Stimulated activated CD8-positive, alpha-beta memory T cell treated with anti-CD3 and anti-CD28 coated beads, Interleukin-7, amount 100 ng/mL, for 24 hours (primary cell): ENCODE measurements at regions not wholly inside any gene's neighbourhood (a gene's known extent, or its start where the extent isn't known, plus 50 kb on each side); places are given as distances from the start of the nearest gene placed in this dataset.

Experiments
- DNase-seq: peaks from one replicate; pipeline ENCODE4 v3.0.0-alpha.2; 2020; ENCODE audit warnings: low read depth

DNA sequence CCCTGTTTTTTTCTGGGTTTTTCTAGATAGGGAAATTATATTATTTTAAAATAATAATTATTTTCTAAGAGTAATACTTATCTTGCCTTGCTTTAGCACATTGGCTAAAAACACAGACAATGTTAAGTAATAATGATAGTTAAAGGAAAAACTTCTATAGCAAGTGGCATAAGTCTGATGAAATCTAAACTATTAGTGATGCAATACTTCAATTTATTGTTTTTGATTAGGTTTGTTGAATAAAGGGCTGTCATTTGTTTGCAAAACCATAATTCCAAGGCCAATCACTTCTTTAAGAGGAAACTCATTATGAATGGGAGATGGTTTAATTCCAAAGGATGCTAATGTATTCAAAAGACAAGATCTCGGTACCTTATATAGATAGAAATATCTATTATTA, 293.8 kb upstream of the FBXL7 start:
- no peak for DNase-seq

GRCh38 chr5:15203376-15203775, 296.6 kb upstream of the FBXL7 start:
- no peak for DNase-seq

DNA sequence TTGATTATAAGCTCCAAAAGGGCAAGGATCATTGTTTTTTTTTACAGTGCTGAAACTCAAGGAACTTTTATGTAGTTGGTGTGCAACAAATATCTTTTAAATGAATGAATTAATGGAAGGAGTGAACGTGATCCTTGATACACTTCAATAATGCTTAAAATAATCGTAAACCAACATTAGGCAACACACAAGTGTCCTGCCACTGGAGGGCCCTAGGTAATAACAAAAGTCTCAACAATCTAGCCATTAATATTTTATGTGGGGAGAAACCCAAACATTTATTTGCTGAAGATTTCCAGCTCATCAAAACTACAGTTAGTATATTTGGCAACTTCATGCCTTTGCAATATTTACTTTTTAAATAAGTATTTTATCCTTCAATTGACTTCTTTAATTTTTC, 309.0 kb upstream of the FBXL7 start:
- DNase-seq, result no peak

DNA sequence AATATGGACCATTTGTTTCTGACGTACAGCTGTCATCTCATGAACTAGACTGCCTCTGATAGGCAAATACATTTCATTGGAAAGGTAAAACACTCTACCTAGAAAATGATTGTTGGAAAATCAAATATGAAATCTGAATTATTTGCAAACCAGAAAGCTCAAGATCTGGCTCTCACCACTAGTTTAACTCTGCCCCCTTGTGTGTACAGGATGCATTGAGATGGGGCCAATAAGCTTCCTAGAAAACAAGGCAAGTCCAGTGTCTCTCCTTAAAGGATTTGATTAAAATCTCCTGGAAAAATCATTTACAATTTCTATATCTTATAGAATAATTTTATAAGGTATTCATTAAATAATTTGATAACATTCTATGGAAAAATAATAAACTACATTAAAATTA, 311.9 kb upstream of the ANKH start:
- DNase-seq, result no peak

- DNase-seq, result no peak
These were observed 298.6 kb upstream of the ANKH start for GRCh38 chr5:15170173-15170572.

DNA sequence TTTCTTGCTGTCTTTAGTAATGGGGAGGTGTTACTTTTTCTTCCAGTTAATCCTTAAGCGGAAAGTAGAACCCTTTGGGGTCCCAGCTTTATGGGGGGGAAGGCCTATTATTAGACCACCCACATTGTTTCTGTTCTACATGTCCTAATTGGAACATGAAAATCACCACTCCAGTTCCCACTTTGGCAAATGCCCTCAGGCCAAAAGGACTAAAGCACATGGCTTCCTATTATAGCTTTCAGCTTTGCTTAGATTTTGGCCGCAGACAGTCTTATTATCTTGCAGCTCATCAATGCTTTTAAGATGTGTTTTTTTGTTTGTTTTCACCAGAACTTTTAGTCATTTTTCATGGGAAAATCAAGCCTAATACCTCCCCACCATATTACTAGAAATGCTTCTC, 296.8 kb upstream of the ANKH start:
- no peak for DNase-seq

DNA sequence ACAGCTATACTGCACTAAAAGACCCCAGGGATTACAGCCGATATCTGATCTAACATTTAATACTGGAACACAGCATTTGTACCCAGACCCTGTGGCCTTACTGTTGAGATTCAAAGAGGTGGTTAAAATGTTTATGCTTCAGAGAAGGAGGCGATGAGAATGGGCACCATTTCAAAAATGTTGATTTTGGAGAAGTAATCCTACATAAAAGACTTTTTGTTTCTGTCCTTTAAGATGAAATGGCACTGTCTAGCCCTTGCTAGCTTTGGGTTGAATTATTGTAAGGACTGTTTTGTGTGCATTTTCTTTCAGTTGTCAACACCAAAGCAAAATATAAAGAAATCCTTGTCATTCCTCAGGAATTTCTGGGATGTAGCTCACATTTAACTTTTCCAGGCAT, 288.5 kb upstream of the ANKH start:
- no peak for DNase-seq

GRCh38 chr5:15159606-15160005, 288.0 kb upstream of the ANKH start:
- DNase-seq, result no peak

- DNase-seq, result no peak
These were observed 270.9 kb upstream of the ANKH start for GRCh38 chr5:15142458-15142857.

GRCh38 chr5:15137414-15137813, 265.8 kb upstream of the ANKH start:
- no peak for DNase-seq

GRCh38 chr5:15135661-15136060, 264.1 kb upstream of the ANKH start:
- no peak for DNase-seq

- no peak for DNase-seq
These were observed 261.9 kb upstream of the ANKH start for GRCh38 chr5:15133456-15133965.

- DNase-seq, result no peak
These were observed 261.3 kb upstream of the ANKH start for GRCh38 chr5:15132816-15133405.

DNA sequence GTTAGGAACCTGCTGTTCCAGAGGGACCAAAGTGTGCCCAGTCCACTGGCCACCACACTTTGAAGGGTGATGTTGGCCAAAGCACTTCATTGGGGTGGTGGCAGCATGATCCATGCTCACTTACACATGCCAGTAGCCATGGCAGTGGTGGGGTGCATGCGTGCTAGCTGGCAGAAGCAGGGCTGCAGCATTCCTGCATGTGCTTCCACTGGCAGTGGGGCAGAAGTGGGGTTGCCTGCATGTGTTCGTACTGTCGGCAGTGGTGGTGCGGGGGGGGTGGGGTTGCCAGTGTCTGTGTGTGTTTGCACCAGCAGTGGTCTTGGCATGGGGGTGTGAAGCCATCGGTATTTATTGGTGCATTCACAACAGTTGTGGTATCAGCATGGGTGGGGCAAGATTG, 260.3 kb upstream of the ANKH start:
- no peak for DNase-seq

GRCh38 chr5:15124871-15125568, 253.4 kb upstream of the ANKH start:
- DNase-seq, result no peak

DNA sequence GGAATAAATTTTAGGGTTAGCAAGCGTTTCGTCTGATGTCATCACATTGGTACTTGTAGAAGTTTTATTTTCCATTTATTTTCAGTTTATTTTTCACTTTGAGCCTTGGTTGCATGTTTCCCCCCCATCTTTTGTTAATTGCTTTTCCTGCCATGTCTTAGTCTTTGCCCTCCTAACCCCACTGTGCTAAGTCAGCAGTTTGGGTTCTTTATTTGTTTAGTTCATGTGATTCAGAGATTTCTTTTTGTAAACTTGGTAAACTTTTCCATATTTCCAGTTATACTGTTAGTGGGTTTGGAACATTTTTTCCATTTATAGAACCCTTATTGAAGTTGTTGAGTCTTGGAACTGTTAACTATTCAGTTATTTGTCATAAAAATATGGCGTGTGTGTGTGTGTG, 252.9 kb upstream of the ANKH start:
- DNase-seq, result no peak

GRCh38 chr5:15117688-15118087, 246.1 kb upstream of the ANKH start:
- DNase-seq, result no peak

GRCh38 chr5:15116996-15117395, 245.4 kb upstream of the ANKH start:
- no peak for DNase-seq

- DNase-seq, result no peak
These were observed 235.1 kb upstream of the ANKH start for GRCh38 chr5:15106530-15107283.

- no peak for DNase-seq
These were observed 234.3 kb upstream of the ANKH start for GRCh38 chr5:15105799-15106393.

GRCh38 chr5:15103864-15104263, 232.3 kb upstream of the ANKH start:
- no peak for DNase-seq

DNA sequence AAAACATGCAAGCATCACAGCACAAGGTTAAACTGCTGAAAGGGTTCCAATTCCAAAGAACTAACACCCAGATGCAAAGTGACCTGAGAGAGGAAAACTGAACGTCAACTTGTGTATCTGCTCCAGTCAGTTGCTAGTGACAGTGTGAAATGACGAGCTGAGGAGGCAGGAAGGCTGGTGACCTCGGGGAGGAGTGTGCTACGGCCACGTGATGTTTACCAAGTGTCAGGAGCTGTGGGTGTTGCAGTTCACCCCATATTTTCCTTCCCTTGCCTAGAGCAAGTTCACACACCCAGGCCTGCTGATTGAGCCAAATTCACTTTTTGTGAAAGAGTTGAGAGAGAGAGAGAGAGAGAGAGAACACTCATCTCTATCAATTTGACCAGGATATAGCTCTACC, 231.6 kb upstream of the ANKH start:
- no peak for DNase-seq

GRCh38 chr5:15097552-15097951, 226.0 kb upstream of the ANKH start:
- no peak for DNase-seq
